Cardiac fibroblast (primary cell): ENCODE measurements at regions not wholly inside any gene's neighbourhood (a gene's known extent, or its start where the extent isn't known, plus 50 kb on each side); places are given as distances from the start of the nearest gene placed in this dataset.

Source experiments
- DNase-seq, 2 donors: peaks; one replicate each; pipeline versions ENCODE4 v3.0.0 to v3.0.0-alpha.2; 2010; ENCODE audit warnings: low read depth in 2 of 2
- H3K4me3 ChIP-seq, 2 donors: replicated peaks in 1 of 2; 1 replicate in 1 of 2; 2 replicates in 1 of 2; pipeline ENCODE4 v1.5.1; 2011; ENCODE audit warnings: low read depth in 2 of 2, low read length in 2 of 2, mild to moderate bottlenecking in 2 of 2, moderate library complexity in 1 of 2
- TF ChIP-seq, protein P1 (sequence below): IDR thresholded peaks from one replicate; pipeline ENCODE4 v1.5.1; 2011; ENCODE audit warnings: low read depth, mild to moderate bottlenecking, low read length, inconsistent platforms

DNA sequence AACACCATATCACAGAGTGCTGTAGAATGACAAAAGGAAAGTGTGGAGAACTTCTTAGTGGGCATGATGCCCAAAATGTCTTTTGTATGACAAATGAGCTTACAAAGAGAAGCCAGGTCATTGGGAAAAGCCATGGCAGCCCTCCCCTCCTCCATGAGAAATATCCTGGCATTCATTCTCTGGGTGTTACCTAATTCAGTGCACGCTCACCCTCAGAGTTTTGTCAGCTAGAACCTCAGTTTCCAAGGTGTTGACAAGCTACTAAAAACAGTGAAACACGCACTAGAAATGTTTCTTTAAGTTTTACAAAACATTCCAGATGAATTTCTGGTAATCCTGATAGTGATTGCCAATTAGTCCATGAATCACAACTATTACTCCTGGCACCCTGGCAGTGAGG, 105.4 kb upstream of the FSHB start:
- DNase-seq, result peak in 1 of 2 donors; percentile 55
- TF ChIP-seq, protein P1, sequence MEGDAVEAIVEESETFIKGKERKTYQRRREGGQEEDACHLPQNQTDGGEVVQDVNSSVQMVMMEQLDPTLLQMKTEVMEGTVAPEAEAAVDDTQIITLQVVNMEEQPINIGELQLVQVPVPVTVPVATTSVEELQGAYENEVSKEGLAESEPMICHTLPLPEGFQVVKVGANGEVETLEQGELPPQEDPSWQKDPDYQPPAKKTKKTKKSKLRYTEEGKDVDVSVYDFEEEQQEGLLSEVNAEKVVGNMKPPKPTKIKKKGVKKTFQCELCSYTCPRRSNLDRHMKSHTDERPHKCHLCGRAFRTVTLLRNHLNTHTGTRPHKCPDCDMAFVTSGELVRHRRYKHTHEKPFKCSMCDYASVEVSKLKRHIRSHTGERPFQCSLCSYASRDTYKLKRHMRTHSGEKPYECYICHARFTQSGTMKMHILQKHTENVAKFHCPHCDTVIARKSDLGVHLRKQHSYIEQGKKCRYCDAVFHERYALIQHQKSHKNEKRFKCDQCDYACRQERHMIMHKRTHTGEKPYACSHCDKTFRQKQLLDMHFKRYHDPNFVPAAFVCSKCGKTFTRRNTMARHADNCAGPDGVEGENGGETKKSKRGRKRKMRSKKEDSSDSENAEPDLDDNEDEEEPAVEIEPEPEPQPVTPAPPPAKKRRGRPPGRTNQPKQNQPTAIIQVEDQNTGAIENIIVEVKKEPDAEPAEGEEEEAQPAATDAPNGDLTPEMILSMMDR, result no peak

DNA sequence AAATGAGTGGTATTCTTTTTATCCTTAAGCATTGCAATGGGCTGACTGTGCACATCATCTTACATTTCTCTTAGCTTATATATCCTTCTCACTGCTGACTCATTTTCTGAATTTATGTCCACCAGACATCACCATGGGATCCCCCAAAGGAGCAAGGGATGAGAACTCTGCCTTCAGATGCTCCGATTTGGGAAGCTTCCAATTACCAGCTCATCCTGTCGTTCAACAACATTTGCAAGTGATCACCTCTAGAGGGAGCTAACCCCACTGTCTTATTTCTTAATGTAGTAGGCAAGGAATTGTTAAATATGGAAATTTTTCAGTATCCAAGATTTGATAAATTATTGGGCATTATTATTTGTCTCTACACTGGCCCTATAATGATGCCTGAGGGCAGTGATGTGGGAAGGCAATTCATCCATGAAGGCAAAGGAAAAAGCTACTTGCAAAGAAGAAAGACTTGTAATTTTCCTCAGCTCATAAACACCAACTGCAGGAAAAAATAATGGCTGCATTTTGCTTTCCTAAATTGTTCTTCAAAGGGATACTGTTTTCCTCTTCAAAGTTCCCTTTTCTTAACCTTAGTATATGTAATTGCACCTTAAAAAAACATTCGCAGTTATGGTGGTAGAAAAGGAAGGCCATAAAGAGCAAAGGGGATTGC, 102.4 kb upstream of the FSHB start:
- H3K4me3 ChIP-seq, result no peak overlapping the region
- DNase-seq, result peak; percentile 54 to 66
- TF ChIP-seq, protein P1, result peak; percentile 62

More for the DNA sequence above, 105.4 kb upstream of the FSHB start:
- no peak overlapping the region for H3K4me3 ChIP-seq

- TF ChIP-seq, protein P1, result no peak
- DNase-seq, result no peak
Observed at GRCh38 chr11:30131535-30131934, 99.3 kb upstream of the FSHB start.

DNA sequence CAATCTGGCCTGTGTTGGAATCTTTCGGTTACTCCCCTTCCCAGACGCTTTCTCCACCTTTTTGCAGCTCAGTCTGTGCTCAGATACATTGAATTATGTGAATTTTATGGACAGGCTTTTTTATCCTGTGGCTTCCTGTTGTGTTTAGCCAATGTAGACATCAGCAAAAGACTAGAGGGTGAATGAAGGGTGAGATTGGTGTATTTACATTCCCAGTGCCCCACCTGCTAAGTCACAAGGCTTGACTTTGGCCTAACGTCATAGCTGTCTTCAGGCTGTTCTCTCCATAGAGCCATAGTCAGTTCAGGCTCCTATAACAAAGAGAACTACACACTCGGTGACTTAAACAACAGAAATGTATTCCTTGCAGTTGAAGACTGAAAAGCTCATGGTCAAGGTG, 97.5 kb upstream of the FSHB start:
- DNase-seq, result no peak
- TF ChIP-seq, protein P1, result no peak
- no peak overlapping the region for H3K4me3 ChIP-seq

More at GRCh38 chr11:30131535-30131934, 99.3 kb upstream of the FSHB start:
- no peak overlapping the region for H3K4me3 ChIP-seq

DNA sequence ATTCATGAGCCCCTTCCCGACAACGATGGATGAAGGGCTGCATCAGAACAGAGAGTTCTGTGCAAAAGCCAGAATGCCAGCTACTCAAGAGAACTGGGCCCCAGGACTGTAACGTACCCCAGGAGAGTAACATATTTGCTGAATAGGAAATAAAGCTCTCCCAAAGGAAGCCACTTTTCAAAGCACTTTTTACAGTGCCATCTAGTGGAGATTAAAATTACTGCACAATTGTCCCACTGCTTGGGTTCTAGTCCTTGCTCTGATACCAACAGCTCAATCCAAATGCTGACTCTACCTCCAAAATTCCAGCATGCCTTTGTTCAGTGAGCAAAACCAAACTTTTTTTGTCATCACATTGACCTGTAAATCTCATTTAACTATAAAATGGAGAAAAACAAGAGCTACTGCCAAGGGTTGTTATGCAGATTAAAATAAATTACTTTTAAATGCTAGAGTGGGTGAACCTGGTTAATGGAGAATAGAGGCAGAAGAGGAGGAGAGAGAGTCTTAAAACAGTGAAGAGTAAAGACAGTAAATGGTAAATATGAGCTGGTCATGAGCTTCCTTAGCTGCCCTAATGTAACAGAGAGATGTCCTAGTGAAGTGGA, 87.6 kb upstream of the FSHB start:
- DNase-seq, result peak; percentile 46 to 55
- TF ChIP-seq, protein P1, result peak; percentile 67
- no peak overlapping the region for H3K4me3 ChIP-seq

GRCh38 chr11:30147293-30147692, 83.5 kb upstream of the FSHB start:
- no peak for DNase-seq
- H3K4me3 ChIP-seq, result no peak overlapping the region
- TF ChIP-seq, protein P1, result no peak
